C4-2B (cell line): ENCODE measurements at regions not wholly inside any gene's neighbourhood (a gene's known extent, or its start where the extent isn't known, plus 50 kb on each side); places are given as distances from the start of the nearest gene placed in this dataset.

ENCODE experiments used
- H3K27ac ChIP-seq: fragments of 450-650 bp; 2 replicates; pipeline ENCODE4 v1.5.1; 2017
- CTCF ChIP-seq: fragments of 450-650 bp; conservative IDR thresholded peaks from 2 replicates; pipeline ENCODE4 v1.5.1; 2017; ENCODE audit warnings: mild to moderate bottlenecking
- ZFX ChIP-seq: fragments of 450-650 bp; IDR thresholded peaks from 2 replicates; pipeline ENCODE4 v1.6.1; 2017

- TF ChIP-seq CTCF (no peak), ZFX (no peak)
- H3K27ac ChIP-seq = no peak overlapping the region
Observed at GRCh38 chrX:110415440-110416170, 57.0 kb downstream of the RTL9 start.

GRCh38 chrX:110417128-110417527 lies 58.5 kb downstream of the RTL9 start:
- H3K27ac ChIP-seq = no peak overlapping the region
- TF ChIP-seq ZFX (no peak), CTCF (no peak)

- H3K27ac ChIP-seq = no peak overlapping the region
- no peak for TF ChIP-seq ZFX
- TF ChIP-seq CTCF = peak; percentile 42
Observed at GRCh38 chrX:110418316-110419235, 59.9 kb downstream of the RTL9 start.

GRCh38 chrX:110419512-110419911 lies 60.9 kb downstream of the RTL9 start:
- no peak overlapping the region for H3K27ac ChIP-seq
- TF ChIP-seq ZFX = no peak
- TF ChIP-seq CTCF = no peak

GRCh38 chrX:110420771-110421499 lies 62.3 kb downstream of the RTL9 start:
- no peak for TF ChIP-seq ZFX
- TF ChIP-seq CTCF = peak; percentile 26; the same call in 1 of the 2 replicates
- H3K27ac ChIP-seq = no peak overlapping the region

GRCh38 chrX:110421500-110422455 lies 63.1 kb downstream of the RTL9 start:
- TF ChIP-seq CTCF (peak; percentile 12; the same call in 1 of the 2 replicates), ZFX (no peak)
- H3K27ac ChIP-seq = no peak overlapping the region
